ENCODE measurements at regions not wholly inside any gene's neighbourhood (a gene's known extent, or its start where the extent isn't known, plus 50 kb on each side); places are given as distances from the start of the nearest gene placed in this dataset.

DNA sequence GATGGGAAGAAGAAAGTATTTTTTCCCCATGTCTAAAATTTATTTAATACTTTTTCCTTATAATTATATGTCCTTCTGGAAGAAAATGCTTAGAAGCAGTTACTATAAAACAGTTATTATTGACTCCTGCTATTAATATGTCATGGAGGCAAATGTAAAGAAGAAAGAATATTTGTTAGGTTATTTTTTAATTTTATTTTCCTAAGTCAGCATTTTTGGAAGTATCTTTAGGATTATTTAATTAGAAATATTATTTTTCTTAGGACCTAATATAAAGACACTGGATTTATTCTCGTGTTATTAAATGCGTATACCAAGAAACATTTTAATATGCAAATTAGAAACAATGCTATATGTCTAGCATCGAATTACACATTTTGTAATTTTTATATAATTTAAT, 687.7 kb downstream of the TRAM1L1 start:
- DNase-seq = no peak

DNA sequence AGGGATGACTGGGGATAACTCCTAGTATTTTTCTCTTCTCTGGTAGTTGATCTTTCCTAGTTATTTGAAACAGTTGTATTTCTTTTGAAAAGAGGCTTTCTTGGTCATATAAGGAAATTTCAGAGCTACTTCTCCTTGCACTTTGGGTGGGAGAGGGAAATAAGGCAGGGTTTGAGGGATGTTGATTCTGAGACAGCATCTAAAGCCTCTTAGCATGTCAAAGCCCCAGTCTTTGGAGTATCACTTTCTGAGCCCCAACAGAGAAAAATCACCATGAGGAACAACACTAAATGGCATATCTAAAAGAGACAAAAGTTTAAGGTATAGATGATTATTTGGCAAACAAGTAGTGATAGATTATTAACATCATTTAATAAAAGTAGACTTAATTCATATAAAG, 688.1 kb downstream of the TRAM1L1 start:
- DNase-seq = no peak

GRCh38 chr4:116395408-116395807, 690.0 kb downstream of the TRAM1L1 start:
- no peak for DNase-seq

DNA sequence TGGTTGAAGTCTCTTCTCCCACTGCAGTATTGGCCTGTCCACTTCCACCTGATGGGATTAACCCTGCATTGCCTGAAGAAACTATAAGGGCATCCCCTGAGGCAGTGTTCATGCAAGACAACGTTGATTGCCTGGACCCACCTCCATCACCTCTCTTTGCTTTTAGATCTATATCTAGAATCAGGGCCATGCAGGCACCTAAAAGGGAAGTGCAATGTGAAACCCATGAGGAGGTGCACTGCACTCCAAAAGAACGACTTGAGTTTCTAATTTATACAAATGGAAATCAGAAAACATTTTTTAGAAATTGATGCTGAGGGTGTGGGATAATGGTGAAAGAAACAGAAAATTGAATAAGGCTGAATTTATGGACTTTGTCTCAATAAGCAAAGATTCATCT, 694.4 kb downstream of the TRAM1L1 start:
- no peak for DNase-seq

DNA sequence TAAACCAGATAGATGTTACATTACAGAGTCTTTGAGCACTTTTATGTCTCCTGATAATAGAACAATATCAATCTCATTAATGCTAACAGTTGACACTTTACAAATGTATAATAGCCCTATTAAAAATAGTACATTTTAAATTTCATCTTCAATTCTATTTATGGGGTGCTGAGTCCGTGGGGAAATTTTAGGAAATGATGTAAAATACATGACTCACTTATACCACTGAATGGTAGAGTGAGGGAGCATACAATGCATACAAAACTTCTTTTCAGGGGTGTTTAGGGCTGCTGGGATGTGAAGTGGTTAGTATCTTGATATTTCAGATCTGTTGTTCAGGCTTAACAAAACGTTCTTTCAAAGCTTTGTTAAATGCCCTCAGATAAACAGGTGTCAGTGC, 696.2 kb downstream of the TRAM1L1 start:
- DNase-seq = no peak

- DNase-seq = no peak
Observed at GRCh38 chr4:116387937-116388474, 697.4 kb downstream of the TRAM1L1 start.

GRCh38 chr4:116386856-116387255, 698.5 kb downstream of the TRAM1L1 start:
- no peak for DNase-seq

DNA sequence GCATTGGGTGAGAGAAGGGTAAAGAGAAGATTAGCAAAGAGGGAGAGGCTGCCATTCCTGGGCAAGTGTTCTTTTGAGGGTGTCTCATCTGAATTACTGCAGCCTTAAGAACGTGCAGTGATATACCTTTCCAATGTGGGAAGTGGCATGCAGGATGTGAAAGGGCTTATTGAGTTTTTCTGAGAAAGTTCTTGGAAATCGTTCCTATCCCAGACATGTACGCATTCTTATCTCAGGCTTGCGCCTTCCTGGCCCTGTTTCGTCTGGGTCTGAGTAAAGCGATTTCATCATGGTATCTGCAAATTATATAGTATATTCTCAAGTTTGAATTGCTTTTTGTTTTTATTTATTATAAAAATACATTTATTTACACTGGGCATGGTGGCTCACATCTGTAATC, 699.8 kb downstream of the TRAM1L1 start:
- DNase-seq = no peak

DNA sequence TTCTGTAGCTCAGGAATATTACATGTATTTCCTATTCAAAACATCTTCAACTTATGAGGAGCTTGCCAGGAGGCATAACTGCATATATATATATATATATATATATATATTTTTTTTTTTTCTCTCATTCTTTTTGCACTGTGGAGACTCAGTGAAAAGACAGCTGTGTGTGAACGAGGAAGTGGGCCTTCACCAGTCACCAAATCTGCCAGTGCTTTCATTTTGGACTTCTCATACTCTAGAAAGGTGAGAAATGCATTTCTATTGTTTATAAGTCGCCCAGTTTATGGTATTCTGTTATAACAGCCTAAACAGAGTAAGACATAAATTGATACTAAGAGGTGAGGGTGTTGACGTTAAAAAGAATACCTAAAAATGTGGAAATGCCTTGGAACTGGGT, 710.6 kb downstream of the TRAM1L1 start:
- DNase-seq = no peak

GRCh38 chr4:116362583-116362982, 722.8 kb downstream of the TRAM1L1 start:
- no peak for DNase-seq

GRCh38 chr4:116361790-116362189, 723.6 kb downstream of the TRAM1L1 start:
- DNase-seq = no peak

- no peak for DNase-seq
Observed at GRCh38 chr4:116358633-116359222, 726.6 kb downstream of the TRAM1L1 start.

DNA sequence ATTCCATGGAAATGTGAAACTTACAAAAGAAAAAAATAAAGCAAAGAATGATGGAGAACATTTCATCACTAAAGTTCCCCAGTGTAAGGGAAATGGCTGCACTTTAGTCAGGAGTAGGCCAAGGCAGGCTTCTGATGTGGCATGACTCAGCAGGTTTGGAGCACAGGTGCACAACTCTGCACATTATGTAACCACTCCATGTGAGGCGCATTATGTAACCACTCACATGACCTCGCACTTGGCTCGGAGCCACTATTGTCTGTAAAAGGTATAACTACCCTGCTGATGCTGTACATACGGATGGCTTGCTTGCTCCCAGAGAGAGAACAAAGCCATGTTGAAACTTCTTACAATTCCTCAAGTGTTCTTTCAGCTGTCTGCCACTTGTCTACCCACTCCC, 727.6 kb downstream of the TRAM1L1 start:
- no peak for DNase-seq

GRCh38 chr4:116346750-116347149, 738.6 kb downstream of the TRAM1L1 start:
- DNase-seq = no peak

- no peak for DNase-seq
Observed at GRCh38 chr4:116343809-116344208, 741.6 kb downstream of the TRAM1L1 start.

DNA sequence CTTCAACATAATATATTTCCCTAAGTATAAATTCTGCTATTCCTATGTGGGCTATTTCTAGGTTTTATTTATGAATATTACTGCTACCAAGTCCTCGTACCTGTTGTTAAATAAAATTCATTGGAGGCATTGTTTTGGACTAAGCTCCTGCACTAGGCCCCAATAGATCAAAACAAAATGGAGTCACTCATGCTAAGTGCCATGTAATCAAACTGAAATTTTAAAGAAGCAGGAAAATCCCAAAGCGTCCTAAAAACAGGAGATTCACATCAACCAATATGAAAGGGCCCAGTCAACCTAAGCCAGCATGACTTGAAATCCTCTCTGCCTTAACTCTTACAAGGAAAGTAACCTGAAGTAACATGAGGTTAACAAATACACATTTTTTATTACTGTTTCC, 743.2 kb downstream of the TRAM1L1 start:
- DNase-seq = no peak

- DNase-seq = no peak
Observed at GRCh38 chr4:116332508-116332907, 752.9 kb downstream of the TRAM1L1 start.

DNA sequence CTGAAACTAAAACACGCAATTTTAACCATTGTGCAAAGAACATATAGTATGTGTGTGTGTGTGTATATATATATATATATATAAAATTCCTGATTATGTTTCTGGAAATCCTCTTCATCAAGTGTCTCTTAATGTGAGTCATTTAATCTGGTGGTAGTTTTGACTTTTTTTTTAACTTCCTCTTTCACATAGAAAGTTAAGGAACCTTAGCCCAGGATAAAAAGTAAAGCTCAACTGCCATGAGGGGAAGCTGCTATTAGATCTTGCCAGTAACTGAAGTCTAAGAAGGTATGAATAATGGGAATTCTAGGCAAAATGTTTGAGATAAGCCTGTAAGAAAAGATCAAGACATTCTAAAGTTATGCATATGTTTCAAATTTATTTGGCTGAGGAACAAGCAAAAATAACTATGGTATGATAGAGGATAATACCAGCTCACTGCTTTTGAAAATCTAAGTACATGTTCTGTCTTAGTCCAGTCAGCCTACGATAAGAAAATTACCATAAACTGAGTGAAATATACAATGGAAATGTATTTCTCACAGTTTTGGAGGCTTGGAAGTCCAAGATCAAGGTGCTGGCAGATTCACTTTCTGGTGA, 757.0 kb downstream of the TRAM1L1 start:
- DNase-seq = no peak

GRCh38 chr4:116323606-116324005, 761.8 kb downstream of the TRAM1L1 start:
- DNase-seq = no peak

DNA sequence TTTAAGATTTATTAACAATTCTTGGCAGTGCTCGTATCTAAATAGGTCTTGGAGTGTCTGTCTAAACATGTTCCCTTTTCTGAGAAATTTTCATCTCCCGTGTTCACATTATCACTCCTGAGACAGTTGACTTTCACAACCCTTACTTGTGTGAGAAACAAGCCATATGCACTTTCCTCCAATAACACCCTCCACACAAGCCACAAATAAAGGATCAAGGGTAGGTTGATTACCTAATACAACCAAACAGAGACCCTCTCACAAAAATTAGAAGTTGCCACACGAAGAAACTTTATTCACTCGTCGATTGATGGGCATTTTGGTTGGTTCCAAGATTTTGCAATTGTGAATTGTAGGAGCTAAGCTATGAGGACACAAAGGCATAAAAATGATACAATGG, 763.9 kb downstream of the TRAM1L1 start:
- no peak for DNase-seq

DNA sequence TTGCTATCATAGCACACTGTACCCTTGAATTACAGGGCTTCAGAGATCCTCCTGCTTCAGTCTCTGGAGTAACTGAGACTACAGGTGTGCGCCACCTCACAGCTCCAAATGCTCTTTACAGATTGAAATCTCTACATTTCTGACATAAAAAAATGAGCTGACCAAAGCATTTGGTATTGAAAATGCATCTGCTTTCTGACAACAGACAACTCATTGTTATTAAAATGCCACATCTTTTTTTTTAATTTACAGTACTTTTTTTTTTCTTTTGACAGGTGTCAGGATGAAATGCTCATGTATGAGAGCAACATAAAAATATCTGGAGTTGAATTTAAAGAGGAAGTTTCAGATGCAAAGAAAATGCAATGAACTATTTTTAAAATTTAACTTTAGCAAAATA, 764.5 kb downstream of the TRAM1L1 start:
- no peak for DNase-seq

- DNase-seq = no peak
Observed at GRCh38 chr4:116303736-116304188, 781.6 kb downstream of the TRAM1L1 start.

DNA sequence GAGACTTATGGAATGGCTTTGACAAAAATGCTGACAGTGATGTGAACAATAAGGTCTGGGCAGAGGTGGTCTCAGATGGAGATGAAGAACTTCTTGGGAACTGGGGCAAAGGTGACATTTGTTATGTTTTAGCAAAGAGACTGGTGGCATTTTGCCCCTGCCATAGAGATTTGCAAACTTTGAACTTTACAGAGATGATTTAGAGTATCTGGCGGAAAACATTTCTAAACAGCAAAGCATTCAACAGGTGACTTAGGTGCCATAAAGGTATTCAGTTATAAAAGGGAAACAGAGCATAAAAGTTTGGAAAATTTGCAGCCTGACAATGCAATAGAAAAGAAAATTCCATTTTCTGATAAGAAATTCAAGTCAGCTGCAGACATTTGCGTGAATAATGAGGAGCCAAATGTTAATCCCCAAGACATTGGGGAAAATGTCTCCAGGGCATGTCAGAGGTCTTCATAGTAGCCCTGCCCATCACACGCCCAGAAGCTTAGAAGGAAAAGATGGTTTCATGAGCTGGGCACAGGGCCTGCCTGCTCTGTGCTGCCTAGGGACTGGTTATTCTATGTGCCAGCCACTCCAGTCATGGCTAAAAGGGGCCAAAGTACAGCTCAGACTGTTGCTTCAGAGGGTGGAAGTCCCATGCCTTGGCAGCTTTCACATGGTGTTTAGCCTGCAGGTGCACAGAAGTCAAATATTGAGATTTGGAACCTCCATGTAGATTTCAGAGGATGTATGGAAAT, 782.2 kb downstream of the TRAM1L1 start:
- DNase-seq = no peak

DNA sequence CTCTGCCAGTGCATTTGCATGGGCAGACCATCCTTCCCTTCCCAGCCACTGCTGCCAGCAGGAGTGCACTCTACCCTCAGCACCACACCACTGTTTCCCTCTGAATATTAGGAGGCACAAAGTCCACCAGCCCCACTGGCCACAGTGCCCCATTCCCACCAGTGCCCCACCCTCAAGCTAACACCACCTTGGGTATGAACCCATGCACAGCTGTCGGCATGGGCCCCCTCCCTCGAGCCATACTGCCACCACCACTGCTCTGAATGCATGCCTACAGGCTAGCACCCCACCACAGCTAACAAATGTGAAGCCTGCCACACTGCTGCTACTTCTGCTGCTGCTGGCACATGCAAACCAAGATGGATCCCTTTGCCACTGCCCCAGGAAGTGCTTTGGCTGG, 810.4 kb downstream of the TRAM1L1 start:
- no peak for DNase-seq
